Inferior parietal cortex (tissue), 1 donor: ENCODE measurements at regions not wholly inside any gene's neighbourhood (a gene's known extent, or its start where the extent isn't known, plus 50 kb on each side); places are given as distances from the start of the nearest gene placed in this dataset.

ENCODE experiments used
- DNase-seq: peaks from one replicate; pipeline ENCODE4 v3.0.0-alpha.2; 2016; ENCODE audit errors: extremely low spot score

DNA sequence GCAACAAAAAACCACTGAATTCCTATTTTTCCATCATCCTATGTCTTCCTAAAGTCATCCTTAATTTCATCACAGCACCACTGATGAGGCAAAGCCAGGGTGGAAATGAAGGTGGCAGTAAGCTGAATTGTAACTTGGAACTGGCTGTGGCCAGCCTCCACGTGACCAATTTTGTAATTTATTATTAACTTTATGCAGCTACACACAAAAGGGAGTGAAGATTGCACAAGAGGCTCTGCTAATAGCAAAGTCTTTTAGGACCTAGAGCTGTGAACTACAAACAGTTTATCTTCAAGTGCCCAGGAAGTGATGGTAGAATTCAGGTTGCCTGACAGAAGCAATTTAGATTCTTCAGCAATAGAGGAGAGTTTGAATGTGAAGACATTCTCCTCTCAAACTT is 176.4 kb downstream of the CCDC71L start:
- no peak for DNase-seq

DNA sequence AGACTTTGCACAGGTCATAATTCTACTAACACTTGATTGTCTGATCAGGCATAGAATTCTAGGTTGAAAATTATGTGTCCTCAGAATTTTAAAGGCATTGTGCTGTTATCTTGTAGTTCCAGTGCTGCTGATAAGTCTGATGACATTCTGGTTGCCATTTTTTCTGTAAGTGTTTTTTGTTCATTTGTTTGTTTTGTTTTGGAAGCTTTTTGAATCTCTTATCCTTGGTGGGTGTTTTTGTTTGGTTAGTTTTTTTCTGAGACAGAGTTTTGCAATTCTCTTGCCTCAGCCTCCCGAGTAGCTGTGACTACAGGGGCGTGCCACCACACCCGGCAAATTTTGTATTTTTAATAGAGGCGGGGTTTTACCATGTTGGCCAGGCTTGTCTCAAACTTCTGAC is 178.9 kb downstream of the CCDC71L start:
- DNase-seq: no peak

DNA sequence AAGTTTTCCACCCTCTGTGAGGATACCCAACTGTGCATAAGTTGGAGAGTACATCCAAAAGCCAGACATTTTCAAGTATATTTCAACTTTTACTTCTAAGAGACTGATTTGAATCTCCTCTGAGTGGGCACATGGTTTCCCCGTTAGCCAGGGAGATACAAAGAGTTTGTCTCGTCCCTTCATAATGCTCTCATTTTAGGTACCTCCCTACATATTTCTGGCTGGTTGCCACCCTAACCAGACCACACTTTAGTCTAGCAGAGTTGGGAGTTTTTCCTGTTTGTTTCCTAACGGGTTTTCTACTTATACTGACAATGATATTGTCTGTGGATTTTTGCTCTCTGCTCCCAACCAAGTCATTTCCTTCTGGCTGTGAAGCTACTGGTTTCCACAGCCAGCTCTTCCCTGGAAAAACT is 180.3 kb downstream of the CCDC71L start:
- no peak for DNase-seq

DNA sequence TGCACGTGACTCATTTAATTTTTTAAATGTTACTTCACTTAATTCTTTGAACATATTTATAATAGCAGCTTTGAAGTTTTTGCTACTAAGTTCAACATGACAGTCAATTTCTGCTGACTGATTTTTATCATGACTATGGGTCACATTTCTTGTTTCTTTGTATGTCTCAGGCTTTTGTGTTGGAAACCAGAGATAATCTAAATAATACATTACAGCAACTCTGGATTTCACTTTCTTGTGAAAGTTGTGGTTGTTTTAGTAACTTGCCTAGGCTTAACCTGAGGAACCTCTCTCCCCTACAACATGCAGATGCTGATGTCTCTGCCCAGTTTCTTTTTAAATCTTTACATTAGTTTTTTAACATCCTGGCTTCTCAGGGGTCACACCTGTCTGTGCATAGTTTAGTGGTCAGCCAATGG is 180.8 kb downstream of the CCDC71L start:
- DNase-seq: no peak

DNA sequence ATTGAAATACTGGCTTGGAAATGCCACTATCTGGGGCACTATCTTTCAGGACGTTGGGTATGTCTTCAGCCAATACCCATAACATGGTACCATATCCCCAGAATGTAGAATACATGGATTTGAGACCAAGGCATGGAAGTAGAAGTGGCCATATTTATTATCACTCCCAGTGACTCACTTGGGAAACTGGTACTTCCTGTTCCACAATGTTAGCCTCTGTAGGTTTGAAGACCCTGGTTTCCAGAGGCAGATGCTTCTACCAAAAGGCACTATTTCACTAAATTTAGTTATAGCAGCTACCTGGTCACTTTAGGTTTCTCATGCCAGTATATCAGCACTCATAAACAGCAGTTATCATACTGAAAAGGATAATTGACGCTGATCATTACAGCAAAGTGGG is 184.2 kb downstream of the CCDC71L start:
- no peak for DNase-seq

DNA sequence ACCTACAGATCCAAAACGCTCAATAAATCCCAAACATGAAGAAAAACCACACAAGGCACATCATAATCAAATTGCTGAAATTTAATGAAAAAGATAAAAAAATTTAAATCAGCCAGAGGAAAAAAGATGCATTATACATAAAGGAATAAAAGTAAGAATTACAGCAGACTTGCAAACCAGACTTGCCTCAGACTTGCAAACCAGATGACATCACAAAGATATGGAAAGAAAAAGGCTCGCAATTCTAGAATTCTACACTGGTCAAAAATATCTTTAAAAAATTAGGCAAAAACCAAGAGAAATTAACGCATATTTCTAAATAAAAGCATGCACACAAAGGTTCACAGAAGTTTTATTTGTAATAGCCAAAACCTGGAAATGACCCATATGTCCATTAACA is 188.0 kb upstream of the NAMPT start:
- DNase-seq: no peak

DNA sequence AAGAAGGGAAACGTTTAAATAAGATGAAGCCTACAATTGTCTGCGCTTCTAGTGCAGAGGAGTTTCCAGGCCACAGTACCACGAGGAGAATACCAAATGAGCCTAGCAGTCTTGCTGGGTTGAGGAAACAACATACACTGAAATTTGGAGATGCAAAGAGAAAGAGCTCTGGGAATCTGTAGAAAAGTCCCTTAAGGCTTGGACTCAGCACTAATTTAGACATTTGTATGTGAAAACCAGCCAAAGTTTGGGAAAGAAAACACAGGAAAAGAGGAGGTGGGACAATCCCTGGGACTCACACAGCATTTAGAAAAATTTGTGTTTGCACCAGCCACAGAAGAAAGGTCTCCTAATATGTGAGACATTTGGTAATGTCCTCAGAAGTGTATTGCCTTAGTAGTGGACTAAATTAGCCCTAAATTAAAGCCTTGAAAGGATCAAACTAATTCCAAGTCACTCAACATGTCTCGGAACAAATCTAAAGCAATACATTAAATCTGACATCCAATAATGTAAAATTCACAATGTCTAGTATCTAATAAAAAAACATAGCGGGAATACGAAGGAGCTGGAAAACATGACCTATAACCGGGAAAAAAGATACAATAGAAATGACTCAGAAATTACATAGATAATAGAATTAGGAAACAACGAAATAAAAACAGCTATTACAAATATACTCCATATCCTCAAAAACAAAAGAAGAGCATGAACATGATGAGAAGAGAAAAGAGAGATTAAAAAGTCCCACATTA is 187.1 kb upstream of the NAMPT start:
- no peak for DNase-seq

DNA sequence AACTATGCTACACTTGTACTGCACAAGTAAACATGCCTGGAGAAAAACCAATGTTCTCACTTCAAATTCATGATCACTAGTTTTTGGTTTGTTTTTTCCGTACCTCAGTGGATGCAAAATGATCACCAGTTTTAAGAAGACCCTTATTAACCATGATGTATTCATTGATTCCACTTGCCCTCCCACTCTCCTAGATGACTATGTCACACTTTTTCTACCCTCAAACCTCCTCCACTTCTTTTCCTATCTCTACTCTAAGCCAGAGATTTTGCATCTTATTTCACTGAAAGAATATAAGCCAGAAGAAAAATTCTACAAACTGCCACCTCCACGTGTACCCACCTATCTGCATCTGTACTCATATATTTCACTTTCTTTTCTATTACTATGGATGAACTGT is 186.2 kb upstream of the NAMPT start:
- DNase-seq: no peak

DNA sequence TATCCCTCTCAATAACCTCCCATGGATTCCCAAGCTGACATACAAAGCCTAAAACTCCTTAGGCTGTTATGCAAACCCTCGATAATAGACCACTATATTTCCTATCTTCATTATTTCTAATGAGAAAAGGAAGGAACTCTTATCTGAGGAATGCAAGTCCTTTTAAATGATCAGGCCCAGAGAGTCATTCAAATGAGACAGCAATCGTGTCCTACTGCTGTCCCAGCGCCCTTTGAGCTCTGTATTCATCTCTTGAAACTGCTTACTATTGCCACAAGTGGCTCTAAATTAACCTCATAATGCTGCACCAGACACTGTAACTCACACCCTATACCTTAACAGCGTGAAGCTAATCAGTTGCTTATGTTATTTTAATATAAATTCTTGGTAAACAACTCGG is 182.1 kb upstream of the NAMPT start:
- DNase-seq: no peak

DNA sequence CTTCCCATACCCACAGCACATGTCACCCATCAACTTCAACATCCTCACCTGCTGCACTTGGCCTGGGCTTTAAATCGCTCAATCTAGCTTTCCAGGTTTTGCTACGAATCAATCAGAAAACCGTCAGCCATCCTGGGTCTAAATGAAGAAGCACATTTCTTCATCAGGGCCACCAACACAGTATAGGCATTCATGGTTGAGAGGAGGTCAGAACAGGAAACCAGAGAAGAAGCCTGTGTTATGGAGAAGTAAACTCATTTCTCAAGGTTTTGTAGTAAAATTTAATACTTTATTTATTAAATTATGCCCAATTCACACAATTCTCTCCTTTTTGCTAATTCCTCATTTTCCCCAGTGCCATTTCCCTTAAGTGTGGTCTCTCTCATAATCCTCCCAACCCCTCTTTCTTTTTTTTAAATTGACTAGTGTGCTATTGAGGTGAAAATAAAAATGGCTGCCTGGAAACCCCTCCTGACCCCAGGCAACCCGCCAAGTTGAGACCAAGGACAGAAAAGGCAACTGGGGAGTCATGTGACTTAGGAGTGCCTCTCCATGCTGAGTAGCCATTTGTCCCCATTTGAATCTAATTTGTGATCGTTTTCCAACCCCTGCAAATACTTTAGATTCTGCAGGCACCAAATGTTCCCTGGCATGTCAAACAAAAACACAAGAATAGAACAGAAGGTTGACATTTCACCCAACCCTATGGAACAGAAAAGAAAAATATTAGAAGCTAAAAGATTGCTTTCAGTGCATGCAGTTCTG is 181.1 kb upstream of the NAMPT start:
- no peak for DNase-seq

DNA sequence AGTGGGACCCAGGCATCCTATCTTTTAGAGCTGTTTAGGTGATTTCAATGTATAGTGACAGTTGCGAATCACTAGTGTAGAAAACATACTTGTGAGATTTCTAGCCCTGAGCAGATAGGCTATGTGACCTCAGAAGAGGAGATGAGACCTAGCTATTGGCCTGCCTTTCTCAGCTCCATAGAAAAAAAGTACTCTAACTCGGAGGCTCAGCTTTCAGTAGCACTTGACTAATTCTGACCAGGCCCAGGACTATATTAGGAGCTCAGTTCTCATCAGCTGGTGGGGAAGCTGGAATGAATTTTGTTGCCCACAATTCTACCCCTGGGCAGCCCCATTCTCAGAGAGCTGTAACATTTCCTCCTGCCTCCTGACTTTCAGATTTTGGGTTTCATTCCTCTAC is 179.9 kb upstream of the NAMPT start:
- no peak for DNase-seq

DNA sequence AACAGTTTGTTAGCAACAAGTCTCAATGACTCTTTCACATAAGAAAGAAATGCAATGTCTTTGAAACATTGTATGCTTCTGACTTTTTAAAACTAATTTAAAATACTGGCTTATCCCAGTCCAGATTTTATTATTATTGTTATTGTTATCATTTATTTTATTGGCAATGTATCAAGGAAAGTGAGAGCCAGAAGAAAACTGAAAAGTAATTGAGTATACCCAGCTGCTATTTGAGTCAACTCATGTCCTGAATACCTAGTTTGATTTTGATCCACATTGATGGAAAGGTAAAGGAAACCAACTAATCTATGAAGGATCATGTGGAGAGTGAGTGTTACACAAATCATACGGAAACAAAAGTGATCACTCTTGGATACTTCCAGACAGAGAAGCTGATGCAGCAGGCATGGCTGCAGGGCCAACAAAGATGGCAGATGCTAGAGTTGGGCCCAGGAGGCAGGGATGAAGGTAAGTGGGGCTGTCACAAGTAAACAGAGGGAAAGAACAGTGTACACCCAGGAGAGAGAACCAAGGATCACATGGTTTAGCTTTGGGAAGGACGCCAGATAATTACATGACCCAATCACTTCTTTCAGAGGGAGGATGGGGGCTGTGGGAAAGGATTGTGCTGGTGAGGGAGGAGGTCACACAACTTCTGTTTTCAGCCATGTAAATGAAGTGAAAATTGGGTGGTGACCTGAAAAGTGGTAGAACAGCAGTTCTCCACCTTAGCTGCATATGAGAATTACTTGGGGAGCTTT is 179.2 kb upstream of the NAMPT start:
- no peak for DNase-seq

DNA sequence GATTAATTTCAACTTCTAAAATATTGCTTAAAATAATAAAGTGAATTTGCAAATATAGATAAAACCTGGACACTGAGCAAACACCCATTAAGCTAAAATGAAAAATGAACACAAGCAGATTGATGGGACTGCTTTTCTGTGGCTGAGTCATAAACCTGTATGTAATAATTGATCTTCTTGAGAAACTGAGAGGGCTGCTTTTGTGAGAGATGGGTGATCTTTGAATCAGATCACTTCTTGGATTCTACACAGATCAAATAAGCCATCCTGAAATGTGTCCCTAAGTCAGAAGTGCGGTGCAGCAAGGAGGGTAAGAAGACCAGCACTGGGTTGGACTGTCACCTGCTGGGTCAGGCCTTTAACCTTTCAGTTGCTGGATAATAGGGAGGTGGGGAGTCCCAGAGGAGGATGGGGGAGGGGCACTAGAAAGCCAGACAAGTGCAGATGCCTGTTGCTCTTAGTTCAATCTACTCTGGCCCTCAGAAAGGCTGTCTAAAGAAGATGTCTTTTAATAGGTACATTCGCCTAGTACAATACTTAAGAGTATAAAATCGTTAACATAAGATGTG is 178.2 kb upstream of the NAMPT start:
- DNase-seq: no peak

DNA sequence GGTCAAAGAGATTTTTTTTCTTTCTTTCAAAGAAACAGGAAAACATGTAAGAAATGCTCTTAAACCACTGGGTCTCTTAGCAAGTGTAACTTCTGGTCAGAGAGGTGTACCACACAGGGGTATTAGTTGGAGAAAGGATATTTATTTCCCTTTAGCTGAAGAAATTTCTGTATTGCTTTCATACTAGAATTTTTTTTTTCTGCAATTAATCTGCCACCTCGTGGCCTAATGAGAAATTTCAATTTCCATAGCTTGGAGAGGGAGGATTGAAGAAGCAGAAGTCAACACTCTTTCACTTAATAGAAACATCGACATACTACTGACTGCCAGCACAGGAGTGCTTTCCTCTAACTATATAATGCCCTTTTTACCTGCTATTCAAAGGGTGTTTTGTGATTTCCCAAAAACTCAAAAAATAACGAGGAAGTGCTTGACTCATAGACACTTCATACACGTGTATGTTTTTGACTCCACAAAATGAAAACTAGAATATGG is 177.6 kb upstream of the NAMPT start:
- DNase-seq: peak; percentile 81

DNA sequence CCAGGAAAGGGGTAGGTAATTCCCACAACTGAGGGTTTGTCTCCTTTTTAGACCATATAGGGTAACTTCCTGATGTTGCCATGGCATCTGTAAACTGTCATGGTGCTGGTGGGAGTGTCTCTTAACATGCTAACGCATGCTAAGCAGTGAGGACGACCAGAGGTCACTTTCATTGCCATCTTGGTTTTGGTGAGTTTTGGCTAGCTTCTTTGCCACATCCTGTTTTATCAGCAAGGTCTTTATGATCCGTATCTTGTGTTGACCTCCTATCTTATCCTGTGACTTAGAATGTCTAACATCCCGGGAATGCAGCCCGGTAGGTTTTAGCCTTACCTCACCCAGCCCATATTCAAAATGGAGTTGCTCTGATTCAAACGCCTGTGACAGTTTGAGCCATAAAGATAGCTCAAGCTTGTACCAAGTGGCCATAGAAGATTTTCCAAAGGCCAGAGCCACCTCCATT is 176.0 kb upstream of the NAMPT start:
- no peak for DNase-seq

DNA sequence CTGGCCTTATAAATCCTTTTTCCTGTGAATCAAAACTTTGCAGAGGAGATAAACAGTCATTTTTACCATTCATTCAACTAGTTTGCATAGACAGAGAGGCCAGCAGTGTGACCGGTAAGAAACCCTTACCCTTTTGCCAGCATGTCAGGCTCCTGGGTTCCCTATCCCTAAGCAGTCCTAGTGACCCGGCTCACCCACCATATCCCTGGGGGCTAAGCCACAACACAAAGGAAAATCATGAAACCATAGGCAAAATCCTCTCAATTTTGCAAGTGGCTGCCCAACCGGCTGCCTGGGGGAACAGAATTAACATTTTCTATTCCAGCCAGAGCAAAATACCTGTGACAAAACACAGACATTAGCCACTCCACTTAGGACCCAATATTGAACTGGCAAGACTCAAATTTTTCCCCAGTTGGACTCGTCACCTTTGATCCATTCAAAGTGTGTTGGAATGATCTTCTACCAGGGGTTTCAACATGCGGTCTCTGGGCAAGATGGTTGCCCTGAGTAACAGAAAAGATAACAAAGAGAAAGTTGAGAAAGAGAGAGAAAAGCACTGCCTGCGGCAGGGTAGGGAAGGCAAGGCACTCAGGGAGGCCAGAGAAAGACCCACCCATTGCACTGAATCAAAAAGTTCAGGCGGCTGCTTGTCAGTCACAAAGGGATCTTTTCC is 174.8 kb upstream of the NAMPT start:
- no peak for DNase-seq

DNA sequence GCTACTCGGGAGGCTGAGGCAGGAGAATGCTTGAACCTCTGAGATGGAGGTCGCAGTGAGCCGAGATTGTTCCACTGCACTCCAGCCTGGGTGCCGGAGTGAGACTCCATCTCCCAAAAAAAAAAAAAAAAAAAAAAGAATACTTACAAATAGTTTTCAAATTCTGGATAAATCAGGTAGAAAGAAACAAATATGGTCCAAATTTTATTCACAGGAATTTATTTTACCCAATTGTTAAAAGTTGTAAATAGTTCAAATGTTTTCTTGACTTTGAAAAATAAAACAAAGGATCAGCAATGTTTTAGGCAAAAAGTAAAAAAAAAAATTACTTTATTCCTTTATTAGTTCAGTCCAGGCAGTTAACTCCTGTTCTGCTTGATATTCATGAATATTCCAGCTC is 172.9 kb upstream of the NAMPT start:
- no peak for DNase-seq

DNA sequence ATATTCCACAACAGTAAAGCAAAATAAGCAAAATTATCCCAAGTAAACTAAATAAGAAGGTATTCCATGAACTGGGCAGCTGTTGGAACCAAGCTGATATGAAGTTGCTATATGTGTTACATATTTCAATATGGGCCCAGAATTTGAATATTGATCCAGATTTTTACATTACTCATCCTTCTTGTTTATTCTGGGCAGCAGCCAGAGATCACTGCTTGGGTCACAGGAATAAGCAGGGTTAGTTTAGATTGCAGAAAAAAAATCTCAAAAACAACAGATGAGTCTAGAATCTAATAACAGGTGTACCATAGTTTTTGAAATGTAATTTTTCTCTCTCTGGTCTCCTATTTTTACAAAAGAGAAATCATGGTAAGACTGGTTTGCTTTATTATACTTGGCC is 171.5 kb upstream of the NAMPT start:
- no peak for DNase-seq

DNA sequence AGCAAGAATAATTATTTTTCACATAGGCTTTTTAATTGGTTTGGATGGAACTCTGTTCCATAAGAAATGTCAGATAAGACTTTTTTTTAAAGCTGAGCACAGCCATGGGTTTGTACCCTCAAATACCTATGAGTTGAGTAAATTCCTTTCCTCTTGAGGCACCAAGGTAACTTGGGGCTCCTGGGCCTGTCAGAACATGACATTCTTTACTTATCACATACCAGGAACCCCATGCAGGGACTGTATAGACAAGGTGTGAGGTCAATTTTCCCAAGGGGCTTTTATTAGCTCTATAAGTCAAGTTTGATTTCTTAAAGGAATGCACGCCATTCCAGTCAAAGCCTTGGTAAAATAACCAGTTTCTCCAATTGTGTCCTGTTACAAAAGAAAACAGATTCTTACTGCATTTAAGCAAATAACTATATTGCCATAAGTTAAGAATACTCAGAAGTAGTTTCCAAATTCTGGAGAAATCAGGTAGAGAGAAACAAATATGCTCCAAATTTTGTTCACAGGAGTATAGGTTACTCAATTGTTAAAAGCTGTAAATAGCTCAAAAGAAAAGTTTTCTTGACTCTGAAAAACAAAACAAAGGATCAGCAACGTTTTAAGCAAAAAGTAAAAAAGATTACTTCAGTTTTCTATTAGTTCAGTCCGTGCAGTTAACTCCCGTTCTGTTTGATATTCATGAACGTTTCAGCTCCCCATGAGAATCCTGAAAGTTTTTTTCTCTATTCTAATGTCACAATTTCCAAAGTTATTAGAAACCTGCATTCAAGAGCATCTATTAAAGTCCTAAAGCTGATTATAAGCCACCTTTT is 167.5 kb upstream of the NAMPT start:
- no peak for DNase-seq

DNA sequence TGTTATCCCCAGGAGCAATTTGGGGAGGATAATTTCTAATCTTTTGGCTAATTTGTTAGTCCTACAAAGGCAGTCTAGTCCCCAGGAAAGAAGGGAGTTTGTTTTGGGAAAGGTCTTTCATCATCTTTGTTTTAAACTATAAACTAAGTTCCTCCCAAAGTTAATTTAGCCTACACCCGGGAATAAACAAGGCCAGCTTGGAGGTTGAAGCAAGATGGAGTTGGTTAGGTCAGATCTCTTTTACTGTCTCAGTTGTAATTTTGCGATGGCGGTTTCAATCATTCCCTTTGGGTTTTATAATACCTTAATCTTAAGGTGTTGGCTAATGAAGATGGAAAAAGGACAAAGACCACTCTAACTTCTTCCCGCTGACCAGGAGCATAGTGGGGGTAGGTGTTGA is 166.4 kb upstream of the NAMPT start:
- DNase-seq: no peak

DNA sequence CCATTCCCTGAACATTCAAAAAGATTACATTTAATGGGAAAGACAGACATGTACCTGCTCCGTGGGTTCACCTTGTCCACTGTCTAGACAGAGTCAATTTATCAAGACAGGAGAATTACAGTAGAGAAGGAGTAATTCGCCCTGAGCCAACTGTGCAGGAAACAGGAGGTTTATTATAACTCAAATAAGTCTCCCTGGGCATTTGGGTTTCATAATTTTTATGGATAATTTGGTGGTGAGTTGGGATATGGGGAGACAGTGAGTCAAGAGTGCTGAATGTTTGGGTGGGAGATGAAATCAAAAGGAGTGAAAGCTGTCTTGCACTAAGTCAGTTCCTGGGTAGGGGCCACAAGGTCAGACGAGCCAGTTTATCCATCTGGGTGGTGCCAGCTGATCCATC is 165.9 kb upstream of the NAMPT start:
- no peak for DNase-seq
